Astrocyte of the spinal cord (primary cell): ENCODE measurements at regions not wholly inside any gene's neighbourhood (a gene's known extent, or its start where the extent isn't known, plus 50 kb on each side); places are given as distances from the start of the nearest gene placed in this dataset.

Source experiments
- DNase-seq: peaks from one replicate; pipeline ENCODE4 v3.0.0; 2011; ENCODE audit warnings: low read depth, low spot score
- H3K4me3 ChIP-seq: 2 replicates; pipeline ENCODE4 v1.5.1; 2011; ENCODE audit warnings: low read depth, mild to moderate bottlenecking, low read length, moderate library complexity
- CTCF ChIP-seq: IDR thresholded peaks from 2 replicates; pipeline ENCODE4 v1.5.1; 2012; ENCODE audit warnings: low read depth, mild to moderate bottlenecking, low read length, inconsistent platforms
- in situ Hi-C: cut with HindIII; loops from 2 replicates; pipeline ENCODE4 v1.10.0; 2017; ENCODE audit warnings: low sequenced_read_pairs

GRCh38 chr2:60313470-60314172 lies 239.8 kb downstream of the BCL11A start:
- DNase-seq: no peak
- in situ Hi-C loops: no loop called here
- no peak for TF ChIP-seq CTCF
- H3K4me3 ChIP-seq: no peak overlapping the region

DNA sequence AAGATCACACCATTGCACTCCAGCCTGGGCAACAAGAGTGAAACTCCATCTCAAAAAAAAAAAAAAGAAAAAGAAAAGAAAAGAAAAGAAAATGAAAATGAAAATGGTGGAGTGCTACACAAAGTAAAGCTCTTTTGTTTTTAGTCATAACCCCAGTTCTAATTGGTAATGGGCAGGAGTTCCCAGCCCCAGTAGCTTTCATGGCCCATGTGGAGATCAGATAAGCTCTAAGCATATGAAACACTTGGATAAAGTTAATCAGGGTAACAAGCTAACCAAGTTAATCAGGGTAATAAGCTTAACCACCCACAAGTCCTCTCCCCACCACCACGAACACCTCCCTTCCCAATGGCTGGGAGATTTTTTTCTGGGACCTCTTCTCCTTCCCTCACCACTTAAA lies 240.8 kb downstream of the BCL11A start:
- TF ChIP-seq CTCF: no peak
- in situ Hi-C loops: no loop called here
- no peak for DNase-seq
- H3K4me3 ChIP-seq: no peak overlapping the region

DNA sequence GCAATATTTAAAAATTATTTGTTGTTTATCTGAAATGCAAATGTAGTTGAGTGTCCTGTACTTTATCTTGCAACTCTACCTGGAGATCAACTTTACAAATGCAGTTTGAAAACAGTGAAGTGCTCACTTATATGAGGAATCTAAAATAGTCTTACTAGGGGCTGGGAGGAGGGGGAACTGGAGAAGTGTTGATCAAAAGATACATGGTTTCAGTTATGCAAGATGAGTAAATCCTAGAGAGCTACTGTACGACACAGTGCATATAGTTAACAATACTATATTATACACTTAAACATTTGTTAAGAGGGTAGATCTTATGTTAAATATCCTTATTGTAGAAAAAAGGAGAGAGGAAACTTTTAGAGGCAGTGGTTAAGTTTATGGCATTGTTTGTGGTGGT lies 241.9 kb downstream of the BCL11A start:
- H3K4me3 ChIP-seq: no peak overlapping the region
- no peak for DNase-seq
- TF ChIP-seq CTCF: no peak
- in situ Hi-C loops: no loop called here

GRCh38 chr2:60309941-60310660 lies 243.4 kb downstream of the BCL11A start:
- H3K4me3 ChIP-seq: no peak overlapping the region
- in situ Hi-C loops: no loop called here
- DNase-seq: no peak
- no peak for TF ChIP-seq CTCF

DNA sequence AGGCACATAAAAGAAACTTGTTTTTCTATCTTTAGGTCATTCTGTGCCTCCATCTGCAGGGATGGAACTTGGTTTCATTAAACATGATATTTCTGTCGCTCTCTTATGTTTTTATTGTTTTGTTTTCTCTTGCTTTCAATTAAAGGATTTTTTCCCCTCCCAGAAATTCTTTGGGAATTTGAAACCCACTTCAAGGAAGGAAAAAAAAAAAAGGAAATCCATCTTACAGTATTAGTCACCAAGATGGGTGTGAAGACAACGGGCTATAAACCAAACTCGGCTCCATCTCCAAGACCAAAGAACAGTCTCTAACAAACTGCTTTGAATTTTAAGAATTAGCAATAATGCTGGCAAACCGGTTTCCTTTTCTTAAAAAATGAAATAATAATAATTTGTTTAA lies 244.1 kb downstream of the BCL11A start:
- TF ChIP-seq CTCF: no peak
- in situ Hi-C loops: no loop called here
- no peak overlapping the region for H3K4me3 ChIP-seq
- no peak for DNase-seq

GRCh38 chr2:60306267-60306861 lies 247.1 kb downstream of the BCL11A start:
- TF ChIP-seq CTCF: no peak
- no peak for DNase-seq
- H3K4me3 ChIP-seq: no peak overlapping the region
- in situ Hi-C loops: no loop called here
